ENCODE measurements at regions not wholly inside any gene's neighbourhood (a gene's known extent, or its start where the extent isn't known, plus 50 kb on each side); places are given as distances from the start of the nearest gene placed in this dataset.
"Not testable (repeated sequence)": the region's sequence is repeated elsewhere in the genome, so short reads cannot be mapped to it uniquely, and the experiment has no call there.

- no peaks in the 10 kb centered on the region for H3K4me1 Mint-ChIP-seq
- no peak overlapping the region for H3K27ac Mint-ChIP-seq
- H3K4me3 Mint-ChIP-seq = no peak overlapping the region
- DNase-seq (ENCODE audit: low spot score in 2 of 2) = no peak
- no peaks in the 10 kb centered on the region for H3K27me3 Mint-ChIP-seq
- H3K36me3 Mint-ChIP-seq = no peaks in the 10 kb centered on the region
- ATAC-seq (ENCODE audit: low read depth) = no peak
- peaks cover 3% of the 10 kb centered on the region for H3K9me3 Mint-ChIP-seq
Observed at GRCh38 chr21:20030390-20030789, 967.8 kb upstream of the NCAM2 start.

DNA sequence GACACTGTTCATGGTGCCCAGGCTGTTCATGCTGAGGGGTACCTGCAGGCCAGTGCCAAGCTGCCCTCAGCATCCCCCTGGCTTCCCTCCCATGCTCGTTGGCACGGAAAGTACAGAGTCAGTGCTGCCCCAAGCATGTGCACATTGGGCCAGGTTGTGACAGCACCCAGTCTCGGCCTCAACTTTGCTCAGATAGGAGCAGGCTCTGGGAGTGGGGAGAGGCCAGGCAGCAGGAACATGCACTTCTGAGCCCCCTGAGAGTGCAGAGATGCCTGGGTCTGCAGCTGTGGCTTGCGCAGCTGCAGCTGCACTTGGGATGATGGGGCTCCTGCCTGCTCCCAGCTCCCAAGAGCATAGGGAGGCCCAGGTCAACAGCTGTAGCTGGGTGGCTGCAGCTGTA, 966.4 kb upstream of the NCAM2 start:
- no peak for ATAC-seq (ENCODE audit: low read depth)

DNA sequence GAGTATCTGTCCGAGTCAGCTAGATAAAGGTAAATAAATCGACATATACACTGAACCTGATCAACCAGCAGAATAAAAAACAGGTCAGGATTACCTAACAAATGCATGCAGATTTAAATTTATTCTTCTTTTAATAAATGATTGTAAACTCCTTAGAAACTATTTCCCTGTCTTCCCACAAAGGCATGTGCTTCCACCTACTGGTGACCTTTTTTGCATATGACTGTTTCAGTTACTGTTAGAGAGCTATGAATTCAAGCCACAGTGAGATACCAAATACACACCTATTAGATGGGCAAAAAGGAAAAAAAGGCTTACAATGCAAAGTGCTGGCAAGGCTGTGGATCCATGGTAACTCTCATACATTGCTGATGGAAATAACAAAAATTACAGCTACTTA, 957.4 kb upstream of the NCAM2 start:
- ATAC-seq (ENCODE audit: low read depth) (no peak), DNase-seq (ENCODE audit: low spot score in 2 of 2) (no peak)
- Mint-ChIP-seq H3K27ac (no peak overlapping the region), H3K27me3 (no peaks in the 10 kb centered on the region), H3K4me3 (no peak overlapping the region), H3K36me3 (no peaks in the 10 kb centered on the region), H3K9me3 (peaks cover 9% of the 10 kb centered on the region), H3K4me1 (no peaks in the 10 kb centered on the region)

More for the DNA sequence above, 966.4 kb upstream of the NCAM2 start:
- no peak overlapping the region for H3K4me3 Mint-ChIP-seq
- H3K9me3 Mint-ChIP-seq = peaks cover 5% of the 10 kb centered on the region
- no peak overlapping the region for H3K27ac Mint-ChIP-seq
- H3K4me1 Mint-ChIP-seq = no peaks in the 10 kb centered on the region
- no peaks in the 10 kb centered on the region for H3K36me3 Mint-ChIP-seq
- no peaks in the 10 kb centered on the region for H3K27me3 Mint-ChIP-seq
- DNase-seq (ENCODE audit: low spot score in 2 of 2) = no peak

GRCh38 chr21:20045197-20045596, 953.0 kb upstream of the NCAM2 start:
- ATAC-seq (ENCODE audit: low read depth) (no peak), DNase-seq (ENCODE audit: low spot score in 2 of 2) (no peak)
- no peaks in the 10 kb centered on the region for H3K36me3 Mint-ChIP-seq
- no peaks in the 10 kb centered on the region for H3K27me3 Mint-ChIP-seq
- no peak overlapping the region for H3K4me3 Mint-ChIP-seq
- no peak overlapping the region for H3K27ac Mint-ChIP-seq
- peaks cover 6% of the 10 kb centered on the region for H3K9me3 Mint-ChIP-seq
- no peaks in the 10 kb centered on the region for H3K4me1 Mint-ChIP-seq

DNA sequence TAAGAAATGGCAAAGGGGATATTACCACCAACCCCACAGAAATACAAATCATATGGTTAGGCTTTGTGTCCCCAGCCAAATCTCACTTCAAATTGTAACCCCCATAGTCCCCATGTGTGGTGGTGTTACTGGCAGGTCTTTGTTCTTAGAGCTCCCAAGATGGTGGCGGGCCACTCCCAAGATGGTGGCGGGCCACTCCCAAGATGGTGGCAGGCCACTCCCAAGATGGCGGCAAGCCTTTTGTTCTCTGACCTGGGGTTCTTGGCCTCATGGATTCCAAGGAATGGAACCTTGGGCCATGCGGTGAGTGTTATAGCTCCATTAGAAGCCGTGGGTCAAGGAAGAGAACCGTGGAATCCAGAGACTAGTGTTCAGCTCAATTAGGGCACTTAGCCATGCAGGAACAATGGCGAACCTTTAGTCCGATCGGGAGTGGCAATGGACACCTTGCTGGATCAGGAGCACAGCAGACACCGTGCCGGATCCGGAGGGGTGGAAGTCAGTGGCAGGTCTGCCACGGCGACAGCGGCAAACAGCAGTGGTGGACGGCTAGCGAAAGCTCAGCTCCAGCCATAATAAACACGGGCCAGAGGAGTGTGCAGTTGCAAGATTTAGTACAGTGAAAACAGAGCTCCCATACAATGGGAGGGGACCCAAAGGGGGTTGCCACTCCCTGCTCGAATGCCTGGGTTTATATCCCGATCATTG, 949.9 kb upstream of the NCAM2 start:
- H3K4me3 Mint-ChIP-seq; H3K4me1 Mint-ChIP-seq; H3K27ac Mint-ChIP-seq; DNase-seq (ENCODE audit: low spot score in 2 of 2); H3K36me3 Mint-ChIP-seq; H3K27me3 Mint-ChIP-seq; ATAC-seq (ENCODE audit: low read depth); H3K9me3 Mint-ChIP-seq: not testable (repeated sequence)

DNA sequence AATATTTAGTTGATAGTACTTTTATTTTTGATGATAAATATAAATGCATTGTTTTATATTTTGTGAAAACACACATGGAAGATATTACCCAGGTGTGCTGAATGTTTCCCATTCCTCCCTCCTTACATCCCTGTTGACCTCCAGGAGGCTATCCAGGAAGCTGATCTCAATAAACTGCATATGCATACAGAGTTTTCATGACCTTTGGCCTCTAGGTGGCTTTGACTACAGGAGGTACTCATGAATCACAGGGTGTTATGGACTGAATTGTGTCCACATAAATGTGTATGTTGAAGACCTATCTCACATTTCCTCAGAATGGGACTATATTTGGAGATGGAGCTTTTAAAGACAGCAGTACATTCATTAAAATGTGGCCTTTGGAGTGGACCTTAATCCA, 914.9 kb upstream of the NCAM2 start:
- Mint-ChIP-seq H3K27me3 (no peaks in the 10 kb centered on the region), H3K36me3 (no peaks in the 10 kb centered on the region), H3K9me3 (peaks cover 3% of the 10 kb centered on the region), H3K4me3 (no peak overlapping the region), H3K27ac (no peak overlapping the region), H3K4me1 (no peaks in the 10 kb centered on the region)
- no peak for ATAC-seq (ENCODE audit: low read depth)
- no peak for DNase-seq (ENCODE audit: low spot score in 2 of 2)

GRCh38 chr21:20083925-20084324, 914.3 kb upstream of the NCAM2 start:
- Mint-ChIP-seq H3K4me3 (no peak overlapping the region), H3K27me3 (no peaks in the 10 kb centered on the region), H3K27ac (no peak overlapping the region), H3K36me3 (no peaks in the 10 kb centered on the region), H3K4me1 (no peaks in the 10 kb centered on the region), H3K9me3 (peaks cover 4% of the 10 kb centered on the region)
- no peak for DNase-seq (ENCODE audit: low spot score in 2 of 2)
- ATAC-seq (ENCODE audit: low read depth) = no peak

DNA sequence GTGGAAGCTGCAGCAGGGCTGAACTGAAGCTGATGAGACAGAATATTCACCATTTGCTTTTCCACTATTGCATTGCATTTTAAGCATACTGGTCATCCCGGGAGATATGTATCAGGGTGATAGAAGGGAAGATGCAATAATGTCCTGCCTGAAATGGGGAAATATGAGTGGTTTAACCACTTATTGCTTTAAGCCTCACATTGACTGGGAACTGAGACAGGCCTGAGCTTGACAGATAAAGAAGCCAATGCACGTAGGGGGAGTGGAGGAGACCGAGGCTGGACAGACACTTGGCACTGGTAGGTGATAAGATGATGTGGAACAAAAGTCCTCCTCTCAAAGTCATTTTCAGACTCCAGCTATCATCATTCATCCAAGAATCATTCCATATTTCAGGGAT, 911.7 kb upstream of the NCAM2 start:
- no peaks in the 10 kb centered on the region for H3K4me1 Mint-ChIP-seq

GRCh38 chr21:20106368-20106767, 891.8 kb upstream of the NCAM2 start:
- ATAC-seq (ENCODE audit: low read depth) (no peak), DNase-seq (ENCODE audit: low spot score in 2 of 2) (no peak)
- H3K9me3 Mint-ChIP-seq = peaks cover 5% of the 10 kb centered on the region
- no peaks in the 10 kb centered on the region for H3K4me1 Mint-ChIP-seq
- H3K4me3 Mint-ChIP-seq = no peak overlapping the region
- H3K27ac Mint-ChIP-seq = no peak overlapping the region
- no peaks in the 10 kb centered on the region for H3K36me3 Mint-ChIP-seq
- no peaks in the 10 kb centered on the region for H3K27me3 Mint-ChIP-seq

More for the DNA sequence above, 911.7 kb upstream of the NCAM2 start:
- ATAC-seq (ENCODE audit: low read depth) (no peak), DNase-seq (ENCODE audit: low spot score in 2 of 2) (no peak)
- H3K27me3 Mint-ChIP-seq = no peaks in the 10 kb centered on the region
- no peaks in the 10 kb centered on the region for H3K36me3 Mint-ChIP-seq
- peaks cover 4% of the 10 kb centered on the region for H3K9me3 Mint-ChIP-seq
- no peak overlapping the region for H3K27ac Mint-ChIP-seq
- H3K4me3 Mint-ChIP-seq = no peak overlapping the region

DNA sequence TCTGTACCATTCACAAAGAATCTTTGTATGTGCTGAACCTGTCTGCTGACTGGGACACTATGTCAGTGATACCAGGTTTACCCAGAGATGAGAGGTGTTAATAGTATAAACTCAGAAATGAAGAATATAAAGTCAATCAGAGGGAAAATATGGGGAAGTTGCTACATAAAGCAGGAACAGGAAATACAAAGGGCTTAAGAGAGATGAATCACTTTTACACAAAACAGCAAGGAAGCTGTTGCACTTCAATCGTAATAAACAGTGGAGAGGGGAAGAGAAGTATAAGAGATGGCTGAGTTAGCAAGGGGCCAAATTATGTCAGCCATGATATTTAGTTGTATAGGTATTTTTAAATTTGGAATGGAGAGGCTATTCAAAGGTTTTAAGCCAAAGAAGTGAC, 890.2 kb upstream of the NCAM2 start:
- Mint-ChIP-seq H3K27me3 (no peaks in the 10 kb centered on the region), H3K36me3 (no peaks in the 10 kb centered on the region), H3K4me3 (no peak overlapping the region), H3K9me3 (peaks cover 6% of the 10 kb centered on the region), H3K27ac (no peak overlapping the region), H3K4me1 (no peaks in the 10 kb centered on the region)
- no peak for ATAC-seq (ENCODE audit: low read depth)
- DNase-seq (ENCODE audit: low spot score in 2 of 2) = no peak

DNA sequence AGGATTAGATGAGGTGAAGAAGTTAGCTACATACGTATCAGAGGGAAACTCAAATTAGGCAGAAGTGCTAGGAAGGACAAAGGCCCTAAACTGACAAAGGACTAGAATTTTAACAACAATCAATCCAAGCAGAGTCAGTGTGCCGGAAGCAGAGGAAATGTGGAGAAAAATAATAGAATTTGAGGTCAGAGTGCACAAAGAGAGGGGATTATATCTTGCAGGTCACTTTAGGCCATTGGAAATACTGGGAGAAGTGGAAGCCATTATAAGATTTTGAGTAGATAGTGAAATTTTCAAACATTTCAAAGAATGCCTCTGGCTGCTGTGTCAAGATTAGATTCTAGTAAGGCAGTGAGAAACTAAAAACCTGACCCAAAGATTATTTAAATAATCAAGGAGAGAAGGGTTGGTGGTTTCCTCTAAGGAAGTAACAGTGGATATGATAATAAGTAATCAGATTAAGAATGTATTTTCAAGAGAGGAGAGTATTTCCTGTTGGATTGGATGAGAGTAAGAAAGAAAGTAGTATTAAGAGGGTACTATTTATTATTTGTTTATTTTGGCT, 889.2 kb upstream of the NCAM2 start:
- Mint-ChIP-seq H3K9me3 (peaks cover 6% of the 10 kb centered on the region), H3K27ac (no peak overlapping the region), H3K4me1 (no peaks in the 10 kb centered on the region), H3K36me3 (no peaks in the 10 kb centered on the region), H3K4me3 (no peak overlapping the region), H3K27me3 (no peaks in the 10 kb centered on the region)
- ATAC-seq (ENCODE audit: low read depth) (no peak), DNase-seq (ENCODE audit: low spot score in 2 of 2) (no peak)

DNA sequence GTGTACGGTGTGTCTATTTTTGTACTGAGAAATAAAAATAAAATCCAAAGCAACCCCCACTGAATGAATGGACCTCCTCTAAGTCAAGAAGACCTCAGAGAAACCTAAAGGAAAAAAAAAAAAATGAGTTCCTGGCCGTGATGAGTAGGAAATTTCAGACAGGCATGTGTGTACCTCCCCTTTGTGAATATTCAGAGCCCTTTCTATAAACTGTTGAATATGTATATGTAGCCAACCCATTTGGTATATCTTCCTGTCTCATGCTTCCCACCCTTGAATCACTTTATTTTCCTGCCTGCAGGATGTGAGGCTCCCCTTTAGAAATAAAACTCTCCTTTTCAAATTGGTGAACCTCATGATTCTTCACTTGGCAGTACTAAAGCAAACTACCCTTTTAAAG, 887.8 kb upstream of the NCAM2 start:
- DNase-seq (ENCODE audit: low spot score in 2 of 2) = no peak
- Mint-ChIP-seq H3K36me3 (no peaks in the 10 kb centered on the region), H3K27ac (no peak overlapping the region), H3K9me3 (peaks cover 10% of the 10 kb centered on the region), H3K4me1 (no peaks in the 10 kb centered on the region), H3K27me3 (no peaks in the 10 kb centered on the region), H3K4me3 (no peak overlapping the region)
- no peak for ATAC-seq (ENCODE audit: low read depth)

DNA sequence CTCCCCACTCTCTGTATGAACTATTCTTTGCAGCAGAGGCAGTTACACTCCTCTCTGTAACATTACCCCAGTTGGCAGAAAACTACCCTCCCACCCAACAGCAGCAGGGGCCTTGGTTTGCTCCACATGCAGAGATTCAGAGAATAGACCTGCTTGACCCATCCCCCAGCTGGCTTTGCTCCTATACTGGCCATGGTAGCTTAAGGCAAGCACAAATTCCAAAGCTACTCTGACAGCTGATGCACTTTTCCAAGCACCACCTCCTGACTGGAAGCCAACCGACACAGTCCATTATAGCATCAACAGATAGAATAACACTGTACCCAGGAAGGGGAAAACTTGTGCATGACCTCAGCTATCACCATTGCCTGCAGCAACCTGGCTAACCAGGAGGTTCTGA, 846.5 kb upstream of the NCAM2 start:
- Mint-ChIP-seq H3K4me3 (no peak overlapping the region), H3K4me1 (no peaks in the 10 kb centered on the region), H3K36me3 (no peaks in the 10 kb centered on the region), H3K27ac (no peak overlapping the region), H3K27me3 (no peaks in the 10 kb centered on the region), H3K9me3 (peaks cover 11% of the 10 kb centered on the region)
- ATAC-seq (ENCODE audit: low read depth) (no peak), DNase-seq (ENCODE audit: low spot score in 2 of 2) (no peak)

DNA sequence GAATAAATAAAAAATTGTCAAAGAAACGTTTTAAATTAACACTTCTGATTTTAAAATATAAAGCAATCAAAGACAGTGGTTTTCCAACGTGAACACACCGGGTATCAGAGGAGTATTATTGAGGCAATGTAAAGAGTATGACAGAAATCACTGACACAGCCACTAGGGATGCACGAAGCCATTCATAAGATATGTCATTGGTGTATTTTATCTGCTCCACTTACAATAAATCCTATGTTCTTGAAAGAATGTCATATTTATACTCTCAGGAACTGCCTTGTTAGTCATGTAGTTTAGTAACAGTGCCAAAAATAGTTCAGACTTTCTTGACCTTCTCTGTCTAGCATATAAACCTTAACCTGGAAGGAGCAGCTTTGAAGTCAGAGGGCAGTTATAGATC, 835.0 kb upstream of the NCAM2 start:
- DNase-seq (ENCODE audit: low spot score in 2 of 2) (no peak), ATAC-seq (ENCODE audit: low read depth) (no peak)
- H3K36me3 Mint-ChIP-seq = no peaks in the 10 kb centered on the region
- peaks cover 5% of the 10 kb centered on the region for H3K9me3 Mint-ChIP-seq
- no peak overlapping the region for H3K4me3 Mint-ChIP-seq
- H3K27me3 Mint-ChIP-seq = no peaks in the 10 kb centered on the region
- H3K27ac Mint-ChIP-seq = no peak overlapping the region
- no peaks in the 10 kb centered on the region for H3K4me1 Mint-ChIP-seq

DNA sequence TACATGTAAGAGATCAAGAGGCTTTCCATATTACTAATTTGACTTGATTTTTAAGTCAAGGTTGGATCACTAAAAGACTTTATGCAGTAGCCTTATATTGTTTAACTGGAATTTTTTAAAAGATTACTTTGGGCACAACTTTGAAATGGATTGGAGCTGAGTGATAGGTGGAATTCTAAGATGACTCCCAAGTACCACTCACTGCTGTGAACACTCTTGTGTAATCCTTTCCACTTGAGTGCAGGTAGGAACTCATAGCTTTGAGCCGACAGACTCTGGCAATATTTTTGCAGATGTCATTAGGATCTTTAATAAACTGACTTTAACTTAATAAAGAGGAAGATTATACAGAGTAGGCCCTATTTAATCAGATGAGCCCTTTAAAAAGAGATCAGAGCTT, 831.1 kb upstream of the NCAM2 start:
- H3K36me3 Mint-ChIP-seq = no peaks in the 10 kb centered on the region
- DNase-seq (ENCODE audit: low spot score in 2 of 2) (no peak), ATAC-seq (ENCODE audit: low read depth) (no peak)
- no peak overlapping the region for H3K4me3 Mint-ChIP-seq
- H3K27me3 Mint-ChIP-seq = no peaks in the 10 kb centered on the region
- H3K27ac Mint-ChIP-seq = no peak overlapping the region
- peaks cover 2% of the 10 kb centered on the region for H3K9me3 Mint-ChIP-seq
- no peaks in the 10 kb centered on the region for H3K4me1 Mint-ChIP-seq
